Fibroblast of lung (primary cell): ENCODE measurements at regions not wholly inside any gene's neighbourhood (a gene's known extent, or its start where the extent isn't known, plus 50 kb on each side); places are given as distances from the start of the nearest gene placed in this dataset.

Experiments used
- CTCF ChIP-seq, 2 donors: IDR thresholded peaks in 1 of 2; conservative IDR thresholded peaks in 1 of 2; 1 replicate in 1 of 2; 2 replicates in 1 of 2; pipeline ENCODE4 v1.5.1; 2011 to 2012; ENCODE audit warnings: low read length in 2 of 2, control low read depth in 1 of 2, inconsistent platforms in 1 of 2, low read depth in 1 of 2, mild to moderate bottlenecking in 1 of 2
- EZH2 ChIP-seq: IDR thresholded peaks from 2 replicates; pipeline ENCODE4 v1.5.1; 2012; ENCODE audit warnings: low read length, control low read depth, mild to moderate bottlenecking; ENCODE audit errors: missing control alignments

GRCh38 chr9:108684288-108685025, 171.3 kb downstream of the ACTL7B start:
- no peak for TF ChIP-seq CTCF (conservative IDR thresholded peaks at IDR 0.05 in 1 of 2, IDR thresholded peaks at IDR 0.05 in 1 of 2; ENCODE audit: low read depth in 1 of 2, low read length in 2 of 2)
- no peak for TF ChIP-seq EZH2
